D721Med (cell line): ENCODE measurements at regions not wholly inside any gene's neighbourhood (a gene's known extent, or its start where the extent isn't known, plus 50 kb on each side); places are given as distances from the start of the nearest gene placed in this dataset.

Source experiments
- DNase-seq: peaks from one replicate; pipeline ENCODE4 v3.0.0; 2011; ENCODE audit warnings: low spot score; ENCODE audit not compliant: insufficient read length
- FAIRE-seq: peaks from 2 replicates; lab custom pipeline; 2011; peaks lifted over from hg19 to GRCh38; lab: Jason Lieb, UNC
- CTCF ChIP-seq: IDR thresholded peaks from 2 replicates; pipeline ENCODE4 v1.5.1; 2012; ENCODE audit warnings: mild to moderate bottlenecking, control low read depth; ENCODE audit not compliant: insufficient read depth; ENCODE audit errors: missing control alignments

GRCh38 chr13:22693691-22694090 lies 487.1 kb upstream of the SGCG start:
- DNase-seq (no peak), FAIRE-seq (no peak)
- TF ChIP-seq CTCF: no peak

GRCh38 chr13:22696433-22696832 lies 484.3 kb upstream of the SGCG start:
- FAIRE-seq: no peak
- TF ChIP-seq CTCF: no peak
- no peak for DNase-seq

GRCh38 chr13:22698467-22698866 lies 482.3 kb upstream of the SGCG start:
- DNase-seq (no peak), FAIRE-seq (no peak)
- no peak for TF ChIP-seq CTCF

- DNase-seq: no peak
- FAIRE-seq: no peak
- TF ChIP-seq CTCF: no peak
Measured at GRCh38 chr13:22700246-22700887, 480.4 kb upstream of the SGCG start.

- DNase-seq: no peak
Measured at GRCh38 chr13:22703601-22704209, 477.1 kb upstream of the SGCG start.

GRCh38 chr13:22707946-22708345 lies 472.8 kb upstream of the SGCG start:
- no peak for TF ChIP-seq CTCF
- FAIRE-seq (no peak), DNase-seq (no peak)

More at GRCh38 chr13:22703601-22704209, 477.1 kb upstream of the SGCG start:
- no peak for TF ChIP-seq CTCF
- no peak for FAIRE-seq

GRCh38 chr13:22717036-22717435 lies 463.7 kb upstream of the SGCG start:
- TF ChIP-seq CTCF: no peak
- FAIRE-seq (no peak), DNase-seq (no peak)
